ENCODE measurements at regions not wholly inside any gene's neighbourhood (a gene's known extent, or its start where the extent isn't known, plus 50 kb on each side); places are given as distances from the start of the nearest gene placed in this dataset.
A peak's percentile ranks its signal among the peaks of the same experiment; 100 is the strongest.

GRCh38 chr7:93048136-93048930 is 69.4 kb downstream of the SAMD9 start:
- peak in 1 of 2 donors; percentile 65 for DNase-seq (ENCODE audit: low read depth in 2 of 2)
- no peak overlapping the region for H3K4me3 ChIP-seq (replicated peaks in 1 of 2; ENCODE audit: low read depth in 2 of 2, low read length in 2 of 2)
- no peak for TF ChIP-seq CTCF (IDR thresholded peaks at IDR 0.05; ENCODE audit: low read depth, low read length)

DNA sequence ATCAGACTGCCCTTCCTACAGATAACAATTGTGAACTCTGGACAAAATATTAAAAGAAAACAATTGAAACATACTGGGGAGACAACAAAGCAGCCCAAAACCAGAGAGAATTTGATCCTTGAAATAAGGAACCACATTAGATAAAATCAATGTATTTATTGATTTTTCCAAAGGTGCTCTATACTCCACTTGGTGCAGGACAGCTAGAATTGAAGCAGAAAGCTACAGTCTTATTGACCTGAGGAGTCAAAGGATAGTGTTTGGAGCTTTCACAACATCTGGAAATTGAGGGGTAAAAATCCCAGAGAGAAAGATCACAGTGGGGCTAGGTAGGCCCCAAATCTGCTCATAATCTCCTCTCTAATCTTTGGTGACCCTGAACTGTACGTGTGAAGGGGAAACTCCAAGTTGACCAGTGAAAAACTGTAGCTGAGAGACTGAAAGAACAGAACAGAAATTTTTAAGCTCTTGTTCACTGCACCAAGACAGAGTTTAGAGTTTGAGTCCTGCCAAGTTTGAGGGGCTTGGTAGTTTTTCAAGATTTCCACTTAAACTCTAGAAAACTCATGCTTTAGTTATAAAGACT is 70.2 kb downstream of the SAMD9 start:
- no peak overlapping the region for H3K4me3 ChIP-seq (replicated peaks in 1 of 2; ENCODE audit: low read depth in 2 of 2, low read length in 2 of 2)
- TF ChIP-seq CTCF (IDR thresholded peaks at IDR 0.05; ENCODE audit: low read depth, low read length): no peak
- no peak for DNase-seq (ENCODE audit: low read depth in 2 of 2)

GRCh38 chr7:93046641-93047040 is 71.1 kb downstream of the SAMD9 start:
- no peak overlapping the region for H3K4me3 ChIP-seq (replicated peaks in 1 of 2; ENCODE audit: low read depth in 2 of 2, low read length in 2 of 2)
- TF ChIP-seq CTCF (IDR thresholded peaks at IDR 0.05; ENCODE audit: low read depth, low read length): no peak
- no peak for DNase-seq (ENCODE audit: low read depth in 2 of 2)

- DNase-seq (ENCODE audit: low read depth in 2 of 2): peak; percentile 14 to 59
- H3K4me3 ChIP-seq (replicated peaks in 1 of 2; ENCODE audit: low read depth in 2 of 2, low read length in 2 of 2): no peak overlapping the region
- TF ChIP-seq CTCF (IDR thresholded peaks at IDR 0.05; ENCODE audit: low read depth, low read length): no peak
Measured at GRCh38 chr7:93044147-93044810, 73.5 kb downstream of the SAMD9 start.

DNA sequence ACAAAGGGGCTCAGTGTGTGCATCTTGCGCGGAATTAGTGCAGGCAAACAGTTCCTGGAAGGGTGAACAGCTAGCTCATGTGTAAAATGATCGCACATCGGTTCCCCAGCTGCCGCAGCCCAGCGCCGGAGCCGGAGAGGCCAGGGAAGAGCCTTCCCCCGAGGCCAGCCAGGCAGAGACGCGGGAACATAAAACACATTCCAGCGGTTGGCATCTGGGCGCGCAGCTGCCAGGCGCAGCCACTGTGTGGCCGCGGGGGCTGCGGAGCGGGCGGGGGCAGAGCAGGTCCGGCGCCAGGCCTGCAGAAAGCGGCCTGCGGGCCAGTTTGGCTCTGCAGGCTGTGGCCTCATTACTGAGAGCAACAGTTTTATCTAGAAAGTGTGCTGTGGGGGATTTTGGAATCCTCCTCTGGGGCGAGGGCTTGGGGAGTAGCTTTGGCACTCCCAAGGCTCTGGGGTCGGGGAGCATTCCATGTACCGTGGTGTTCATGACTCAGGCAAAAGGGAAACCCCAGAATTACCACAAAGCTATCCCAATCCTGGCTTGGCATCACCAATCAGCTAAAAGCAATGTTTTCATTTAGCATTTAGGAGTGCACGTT is 74.3 kb downstream of the SAMD9 start:
- peak overlapping the region; percentile 19 to 24 for H3K4me3 ChIP-seq (replicated peaks in 1 of 2; ENCODE audit: low read depth in 2 of 2, low read length in 2 of 2)
- DNase-seq (ENCODE audit: low read depth in 2 of 2): peak; percentile 76 to 92
- no peak for TF ChIP-seq CTCF (IDR thresholded peaks at IDR 0.05; ENCODE audit: low read depth, low read length)

- DNase-seq (ENCODE audit: low read depth in 2 of 2): no peak
- no peak for TF ChIP-seq CTCF (IDR thresholded peaks at IDR 0.05; ENCODE audit: low read depth, low read length)
Measured at GRCh38 chr7:93040355-93040754, 77.4 kb downstream of the SAMD9 start.

More at GRCh38 chr7:93040355-93040754, 77.4 kb downstream of the SAMD9 start:
- no peak overlapping the region for H3K4me3 ChIP-seq (replicated peaks in 1 of 2; ENCODE audit: low read depth in 2 of 2, low read length in 2 of 2)

Measured in cardiac fibroblast (primary cell).